ENCODE measurements at regions not wholly inside any gene's neighbourhood (a gene's known extent, or its start where the extent isn't known, plus 50 kb on each side); places are given as distances from the start of the nearest gene placed in this dataset.

DNA sequence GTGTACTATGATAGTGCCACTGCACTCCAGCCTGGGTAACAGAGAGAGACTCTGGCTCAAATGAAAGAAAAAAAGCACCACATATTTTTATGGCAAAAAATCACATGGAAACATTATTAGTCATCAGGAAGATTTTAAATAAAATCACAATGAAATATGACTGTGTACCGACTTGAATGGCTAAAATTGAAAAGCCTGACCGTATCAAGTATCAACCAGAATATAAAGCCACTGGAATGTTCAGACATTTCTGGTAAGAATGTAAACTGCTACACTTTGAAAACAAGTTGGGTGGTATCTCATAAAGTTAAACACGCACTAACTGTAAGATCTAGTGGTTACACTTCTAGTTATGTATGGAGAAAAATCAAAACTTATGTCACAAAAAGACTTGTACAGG is 306.7 kb upstream of the MBL2 start:
- TF ChIP-seq POLR2AphosphoS5 (IDR thresholded peaks at IDR 0.05) (no peak), MXI1 (conservative IDR thresholded peaks at IDR 0.05; ENCODE audit: poor library complexity, severe bottlenecking) (no peak), TAF1 (IDR thresholded peaks at IDR 0.05; ENCODE audit: low read depth) (no peak), RAD21 (conservative IDR thresholded peaks at IDR 0.05) (no peak), EP300 (conservative IDR thresholded peaks at IDR 0.05; ENCODE audit: poor library complexity, severe bottlenecking) (no peak)
- TF ChIP-seq, protein P1, sequence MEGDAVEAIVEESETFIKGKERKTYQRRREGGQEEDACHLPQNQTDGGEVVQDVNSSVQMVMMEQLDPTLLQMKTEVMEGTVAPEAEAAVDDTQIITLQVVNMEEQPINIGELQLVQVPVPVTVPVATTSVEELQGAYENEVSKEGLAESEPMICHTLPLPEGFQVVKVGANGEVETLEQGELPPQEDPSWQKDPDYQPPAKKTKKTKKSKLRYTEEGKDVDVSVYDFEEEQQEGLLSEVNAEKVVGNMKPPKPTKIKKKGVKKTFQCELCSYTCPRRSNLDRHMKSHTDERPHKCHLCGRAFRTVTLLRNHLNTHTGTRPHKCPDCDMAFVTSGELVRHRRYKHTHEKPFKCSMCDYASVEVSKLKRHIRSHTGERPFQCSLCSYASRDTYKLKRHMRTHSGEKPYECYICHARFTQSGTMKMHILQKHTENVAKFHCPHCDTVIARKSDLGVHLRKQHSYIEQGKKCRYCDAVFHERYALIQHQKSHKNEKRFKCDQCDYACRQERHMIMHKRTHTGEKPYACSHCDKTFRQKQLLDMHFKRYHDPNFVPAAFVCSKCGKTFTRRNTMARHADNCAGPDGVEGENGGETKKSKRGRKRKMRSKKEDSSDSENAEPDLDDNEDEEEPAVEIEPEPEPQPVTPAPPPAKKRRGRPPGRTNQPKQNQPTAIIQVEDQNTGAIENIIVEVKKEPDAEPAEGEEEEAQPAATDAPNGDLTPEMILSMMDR (IDR thresholded peaks at IDR 0.05; ENCODE audit: poor library complexity, severe bottlenecking) = no peak
- TF ChIP-seq, protein P2, sequence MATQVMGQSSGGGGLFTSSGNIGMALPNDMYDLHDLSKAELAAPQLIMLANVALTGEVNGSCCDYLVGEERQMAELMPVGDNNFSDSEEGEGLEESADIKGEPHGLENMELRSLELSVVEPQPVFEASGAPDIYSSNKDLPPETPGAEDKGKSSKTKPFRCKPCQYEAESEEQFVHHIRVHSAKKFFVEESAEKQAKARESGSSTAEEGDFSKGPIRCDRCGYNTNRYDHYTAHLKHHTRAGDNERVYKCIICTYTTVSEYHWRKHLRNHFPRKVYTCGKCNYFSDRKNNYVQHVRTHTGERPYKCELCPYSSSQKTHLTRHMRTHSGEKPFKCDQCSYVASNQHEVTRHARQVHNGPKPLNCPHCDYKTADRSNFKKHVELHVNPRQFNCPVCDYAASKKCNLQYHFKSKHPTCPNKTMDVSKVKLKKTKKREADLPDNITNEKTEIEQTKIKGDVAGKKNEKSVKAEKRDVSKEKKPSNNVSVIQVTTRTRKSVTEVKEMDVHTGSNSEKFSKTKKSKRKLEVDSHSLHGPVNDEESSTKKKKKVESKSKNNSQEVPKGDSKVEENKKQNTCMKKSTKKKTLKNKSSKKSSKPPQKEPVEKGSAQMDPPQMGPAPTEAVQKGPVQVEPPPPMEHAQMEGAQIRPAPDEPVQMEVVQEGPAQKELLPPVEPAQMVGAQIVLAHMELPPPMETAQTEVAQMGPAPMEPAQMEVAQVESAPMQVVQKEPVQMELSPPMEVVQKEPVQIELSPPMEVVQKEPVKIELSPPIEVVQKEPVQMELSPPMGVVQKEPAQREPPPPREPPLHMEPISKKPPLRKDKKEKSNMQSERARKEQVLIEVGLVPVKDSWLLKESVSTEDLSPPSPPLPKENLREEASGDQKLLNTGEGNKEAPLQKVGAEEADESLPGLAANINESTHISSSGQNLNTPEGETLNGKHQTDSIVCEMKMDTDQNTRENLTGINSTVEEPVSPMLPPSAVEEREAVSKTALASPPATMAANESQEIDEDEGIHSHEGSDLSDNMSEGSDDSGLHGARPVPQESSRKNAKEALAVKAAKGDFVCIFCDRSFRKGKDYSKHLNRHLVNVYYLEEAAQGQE (IDR thresholded peaks at IDR 0.05; ENCODE audit: borderline replicate concordance) = no peak
